Activated CD8-positive, alpha-beta T cell treated with anti-CD3 and anti-CD28 coated beads for 36 hours (primary cell): ENCODE measurements at regions not wholly inside any gene's neighbourhood (a gene's known extent, or its start where the extent isn't known, plus 50 kb on each side); places are given as distances from the start of the nearest gene placed in this dataset.

Experiments
- ATAC-seq: fragments of 200-7000 bp; cut with Tn5 transposase; one replicate; pipeline ENCODE4 v1.10.0; 2021; ENCODE audit warnings: mild to moderate bottlenecking, moderate library complexity
- CTCF ChIA-PET: fragments of 350-600 bp; sonication (Branson Sonifier 250); formaldehyde crosslinking; loops from one replicate; lab custom pipeline; 2021; ENCODE audit warnings: antibody characterized with exemption; lab: Charles Lee
- POLR2A ChIA-PET: fragments of 350-600 bp; sonication (Branson Sonifier 250); formaldehyde crosslinking; loops from one replicate; lab custom pipeline; 2021; ENCODE audit warnings: antibody characterized with exemption; lab: Charles Lee
- DNase-seq: peaks from one replicate; pipeline ENCODE4 v3.0.0-alpha.2; 2020
- H3K27ac Mint-ChIP-seq: one replicate; pipeline ENCODE4 v1.8.0; 2021; ENCODE audit warnings: mild to moderate bottlenecking, mixed read lengths
- H3K27me3 Mint-ChIP-seq: one replicate; pipeline ENCODE4 v1.8.0; 2021; ENCODE audit warnings: mixed read lengths
- H3K36me3 Mint-ChIP-seq: one replicate; pipeline ENCODE4 v1.8.0; 2021; ENCODE audit warnings: low read depth, mixed read lengths
- H3K4me1 Mint-ChIP-seq: one replicate; pipeline ENCODE4 v1.8.0; 2021; ENCODE audit warnings: low read depth, mixed read lengths
- H3K4me3 Mint-ChIP-seq: one replicate; pipeline ENCODE4 v1.8.0; 2021; ENCODE audit warnings: mild to moderate bottlenecking, moderate library complexity, mixed read lengths
- H3K9me3 Mint-ChIP-seq: one replicate; pipeline ENCODE4 v1.8.0; 2021; ENCODE audit warnings: mixed read lengths
- CTCF ChIP-seq: fragments of 200-600 bp; IDR thresholded peaks from one replicate; pipeline ENCODE4 v1.8.0; 2022; ENCODE audit warnings: antibody characterized with exemption, mild to moderate bottlenecking
- intact Hi-C: fragments of 100-400 bp; cut with micrococcal nuclease; formaldehyde crosslinking; loops from one replicate; pipeline ENCODE4 v1.10.0; 2022

GRCh38 chr2:59939236-59939635 is 614.2 kb downstream of the BCL11A start:
- H3K4me3 Mint-ChIP-seq: no peak overlapping the region
- H3K9me3 Mint-ChIP-seq: no peaks in the 10 kb centered on the region
- POLR2A ChIA-PET: no interaction called here
- no peak overlapping the region for H3K27ac Mint-ChIP-seq
- H3K36me3 Mint-ChIP-seq: no peaks in the 10 kb centered on the region
- ATAC-seq (no peak), DNase-seq (no peak)
- CTCF ChIA-PET: no interaction called here
- H3K4me1 Mint-ChIP-seq: no peaks in the 10 kb centered on the region
- no peaks in the 10 kb centered on the region for H3K27me3 Mint-ChIP-seq
- TF ChIP-seq CTCF: no peak
- intact Hi-C loops: no loop called here

GRCh38 chr2:59938181-59938580 is 615.3 kb downstream of the BCL11A start:
- Mint-ChIP-seq H3K27ac (no peak overlapping the region), H3K4me1 (no peaks in the 10 kb centered on the region), H3K27me3 (no peaks in the 10 kb centered on the region), H3K9me3 (no peaks in the 10 kb centered on the region), H3K36me3 (no peaks in the 10 kb centered on the region), H3K4me3 (no peak overlapping the region)
- ChIA-PET POLR2A (no interaction called here), CTCF (no interaction called here)
- ATAC-seq (no peak), DNase-seq (no peak)
- TF ChIP-seq CTCF: no peak
- intact Hi-C loops: no loop called here

GRCh38 chr2:59936048-59936447 is 617.4 kb downstream of the BCL11A start:
- TF ChIP-seq CTCF: no peak
- POLR2A ChIA-PET: no interaction called here
- DNase-seq: no peak
- peaks cover 2% of the 10 kb centered on the region for H3K9me3 Mint-ChIP-seq
- intact Hi-C loops: no loop called here
- no peak for ATAC-seq
- no peak overlapping the region for H3K4me3 Mint-ChIP-seq
- H3K4me1 Mint-ChIP-seq: no peaks in the 10 kb centered on the region
- H3K36me3 Mint-ChIP-seq: peaks cover 1% of the 10 kb centered on the region
- H3K27me3 Mint-ChIP-seq: no peaks in the 10 kb centered on the region
- H3K27ac Mint-ChIP-seq: no peak overlapping the region
- CTCF ChIA-PET: no interaction called here

GRCh38 chr2:59935005-59935404 is 618.4 kb downstream of the BCL11A start:
- Mint-ChIP-seq H3K4me3 (no peak overlapping the region), H3K9me3 (peaks cover 2% of the 10 kb centered on the region), H3K27me3 (no peaks in the 10 kb centered on the region), H3K4me1 (no peaks in the 10 kb centered on the region), H3K27ac (no peak overlapping the region), H3K36me3 (peaks cover 1% of the 10 kb centered on the region)
- ChIA-PET POLR2A (no interaction called here), CTCF (no interaction called here)
- DNase-seq (no peak), ATAC-seq (no peak)
- no peak for TF ChIP-seq CTCF
- intact Hi-C loops: no loop called here

GRCh38 chr2:59933948-59934347 is 619.5 kb downstream of the BCL11A start:
- no peak overlapping the region for H3K27ac Mint-ChIP-seq
- intact Hi-C loops: no loop called here
- ChIA-PET CTCF (no interaction called here), POLR2A (no interaction called here)
- no peak for DNase-seq
- no peak for TF ChIP-seq CTCF
- H3K4me1 Mint-ChIP-seq: no peaks in the 10 kb centered on the region
- peaks cover 2% of the 10 kb centered on the region for H3K9me3 Mint-ChIP-seq
- H3K4me3 Mint-ChIP-seq: no peak overlapping the region
- H3K27me3 Mint-ChIP-seq: no peaks in the 10 kb centered on the region
- no peak for ATAC-seq
- peaks cover 1% of the 10 kb centered on the region for H3K36me3 Mint-ChIP-seq
